Occipital lobe (tissue), 1 donor: ENCODE measurements at regions not wholly inside any gene's neighbourhood (a gene's known extent, or its start where the extent isn't known, plus 50 kb on each side); places are given as distances from the start of the nearest gene placed in this dataset.

Experiments used
- DNase-seq: peaks from one replicate; lab custom pipeline; 2025; lab: John Stamatoyannopoulos, UW

DNA sequence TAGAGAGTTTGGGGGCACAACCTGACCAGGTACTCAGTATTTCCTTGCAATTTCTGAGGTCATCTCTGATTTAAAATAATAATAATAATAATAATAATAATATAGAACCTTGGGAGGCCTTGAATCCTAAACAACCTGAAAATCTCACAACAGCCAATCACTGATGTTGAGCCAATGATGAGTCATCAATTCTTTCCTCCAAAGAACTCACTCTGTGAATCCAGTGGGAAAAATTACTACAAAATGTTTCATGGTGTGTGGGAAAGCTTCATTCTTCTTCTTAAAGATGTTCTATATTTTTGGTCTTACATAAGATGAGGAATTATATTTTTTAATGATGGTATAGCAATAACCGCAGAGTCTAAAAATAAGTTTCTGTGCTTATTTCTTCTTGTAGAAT lies 594.6 kb downstream of the EFNB2 start:
- DNase-seq: no peak

GRCh38 chr13:105937451-105937850 lies 598.0 kb downstream of the EFNB2 start:
- no peak for DNase-seq

GRCh38 chr13:105936816-105937215 lies 598.6 kb downstream of the EFNB2 start:
- no peak for DNase-seq

DNA sequence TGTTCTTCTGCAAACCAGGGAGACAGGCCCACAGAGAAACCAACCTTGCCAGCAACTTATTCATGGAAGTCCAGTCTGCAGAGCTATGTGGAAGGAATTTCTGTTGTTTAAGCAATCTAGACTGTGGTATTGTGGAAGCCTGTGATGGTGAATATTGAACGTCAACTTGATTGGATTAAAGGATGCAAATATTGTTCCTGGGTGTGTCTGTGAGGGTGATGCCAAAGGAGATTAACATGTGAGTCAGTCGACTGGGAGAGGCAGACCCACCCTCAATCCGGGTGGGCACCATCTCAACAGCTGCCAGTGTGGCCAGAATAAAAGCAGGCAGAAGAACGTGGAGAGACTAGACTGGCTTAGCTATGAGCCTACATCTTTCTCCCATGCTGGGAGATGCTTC lies 606.0 kb downstream of the EFNB2 start:
- DNase-seq: no peak

GRCh38 chr13:105928901-105929300 lies 606.6 kb downstream of the EFNB2 start:
- DNase-seq: no peak

DNA sequence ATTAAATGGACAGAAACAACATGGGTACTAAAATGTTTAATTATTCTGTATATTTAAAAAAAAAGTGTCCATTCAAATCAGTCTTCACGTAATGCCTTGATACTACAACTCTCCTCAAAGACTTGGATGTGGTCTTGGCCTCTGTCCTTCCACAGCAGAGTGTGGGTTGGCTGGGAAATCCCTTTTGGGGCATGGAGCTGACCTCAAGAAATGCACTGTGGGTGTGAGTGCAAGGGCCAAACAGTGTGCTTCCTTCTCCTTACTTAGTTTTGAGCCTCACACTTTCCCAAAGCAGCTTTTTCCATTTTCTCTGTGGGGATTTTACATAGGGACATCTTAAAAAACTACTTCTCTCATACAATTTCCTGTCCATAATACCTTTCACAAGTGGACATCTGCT lies 607.4 kb downstream of the EFNB2 start:
- no peak for DNase-seq

DNA sequence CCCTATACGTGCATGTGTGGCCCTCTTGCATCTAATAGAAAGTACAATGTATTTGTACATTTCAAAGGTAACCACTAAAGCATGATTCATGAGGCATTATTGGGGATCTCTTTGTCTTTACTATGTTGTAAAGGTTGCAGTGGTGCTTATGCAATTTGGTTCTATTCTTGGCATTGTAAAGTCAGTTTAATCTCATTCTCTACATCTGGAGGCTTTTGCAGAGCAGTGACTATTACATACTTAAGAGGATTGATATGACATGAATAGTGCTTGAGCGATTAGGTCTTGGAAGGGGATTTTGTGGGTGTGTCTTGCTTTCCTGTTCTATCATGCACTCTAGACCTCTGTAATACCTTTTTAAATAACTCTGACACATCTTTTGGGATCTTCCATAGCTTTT lies 610.0 kb downstream of the EFNB2 start:
- DNase-seq: no peak

GRCh38 chr13:105921711-105922110 lies 613.8 kb downstream of the EFNB2 start:
- no peak for DNase-seq

DNA sequence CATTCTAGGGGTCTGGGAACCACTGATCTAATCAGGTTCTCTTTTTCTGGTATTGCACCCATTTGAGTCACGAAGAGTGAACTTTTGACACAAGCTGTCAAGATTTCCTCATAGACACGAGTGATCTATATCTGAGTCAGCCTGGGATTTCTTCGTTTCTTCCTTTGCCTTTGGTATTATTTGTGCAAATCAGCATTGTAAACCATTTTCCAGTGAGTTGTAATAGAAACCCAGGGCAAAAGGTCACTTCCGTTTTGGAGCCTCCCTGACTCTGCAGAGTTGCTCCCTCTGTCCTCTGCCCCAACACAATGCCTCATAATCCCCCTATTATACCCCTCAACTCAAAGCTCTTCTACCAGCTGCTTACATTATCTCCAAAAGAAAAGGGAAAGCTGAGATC lies 615.1 kb downstream of the EFNB2 start:
- DNase-seq: no peak

GRCh38 chr13:105918842-105919741 lies 616.4 kb downstream of the EFNB2 start:
- no peak for DNase-seq

DNA sequence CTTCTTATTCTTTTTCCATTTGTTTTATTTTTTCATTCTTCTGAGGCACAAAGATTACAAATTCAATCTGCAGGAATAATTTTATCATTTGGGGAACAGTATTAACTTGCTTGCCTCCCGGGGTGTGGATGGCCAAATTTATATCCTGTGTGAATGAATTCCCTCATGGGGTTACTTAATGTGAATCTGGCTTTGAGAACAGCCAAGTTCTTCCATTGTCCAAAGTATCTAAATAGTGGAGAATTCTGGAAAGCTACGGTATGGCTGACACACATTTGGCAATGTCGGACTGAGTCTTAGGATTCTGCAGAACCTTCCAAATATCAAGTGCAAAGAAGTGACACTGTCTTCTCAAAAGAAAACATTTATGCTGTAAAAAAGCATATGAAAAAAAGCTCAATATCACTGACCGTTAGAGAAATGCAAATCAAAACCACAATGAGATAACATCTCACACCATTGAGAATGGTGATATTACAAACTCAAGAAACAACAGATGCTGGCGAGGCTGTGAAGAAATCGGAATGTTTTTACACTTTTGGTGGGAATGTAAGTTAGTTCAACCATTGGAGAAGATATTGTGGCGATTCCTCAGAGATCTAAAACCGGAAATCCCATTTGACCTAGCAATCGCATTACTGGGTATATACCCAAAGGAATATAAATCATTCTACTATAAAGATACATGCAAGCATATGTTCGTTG lies 620.2 kb downstream of the EFNB2 start:
- DNase-seq: no peak

GRCh38 chr13:105914291-105915036 lies 621.0 kb downstream of the EFNB2 start:
- DNase-seq: no peak

DNA sequence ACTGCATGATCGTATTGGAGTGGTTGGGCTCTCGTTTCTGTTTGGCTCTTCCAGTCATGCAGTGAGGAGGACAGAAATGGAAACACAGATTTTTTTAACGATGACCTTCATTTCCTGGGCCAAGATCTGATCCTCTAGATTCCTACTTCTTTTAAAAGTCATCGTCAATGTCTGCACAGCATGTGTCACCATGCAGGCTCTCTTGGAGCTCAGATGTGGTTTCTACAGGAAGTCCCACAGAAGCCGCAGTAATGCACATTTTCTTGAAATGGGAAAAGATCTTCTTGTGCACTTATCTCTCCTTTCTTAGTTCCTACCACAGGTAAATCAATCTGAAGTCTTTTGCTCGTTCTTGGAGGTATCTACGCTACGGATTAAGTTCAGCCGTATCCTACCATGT lies 626.9 kb downstream of the EFNB2 start:
- DNase-seq: no peak

- no peak for DNase-seq
These were observed 628.0 kb downstream of the EFNB2 start for GRCh38 chr13:105907319-105908019.

- DNase-seq: no peak
These were observed 628.7 kb downstream of the EFNB2 start for GRCh38 chr13:105906746-105907145.

GRCh38 chr13:105904034-105904742 lies 631.3 kb downstream of the EFNB2 start:
- no peak for DNase-seq

- no peak for DNase-seq
These were observed 633.1 kb downstream of the EFNB2 start for GRCh38 chr13:105902396-105902795.

DNA sequence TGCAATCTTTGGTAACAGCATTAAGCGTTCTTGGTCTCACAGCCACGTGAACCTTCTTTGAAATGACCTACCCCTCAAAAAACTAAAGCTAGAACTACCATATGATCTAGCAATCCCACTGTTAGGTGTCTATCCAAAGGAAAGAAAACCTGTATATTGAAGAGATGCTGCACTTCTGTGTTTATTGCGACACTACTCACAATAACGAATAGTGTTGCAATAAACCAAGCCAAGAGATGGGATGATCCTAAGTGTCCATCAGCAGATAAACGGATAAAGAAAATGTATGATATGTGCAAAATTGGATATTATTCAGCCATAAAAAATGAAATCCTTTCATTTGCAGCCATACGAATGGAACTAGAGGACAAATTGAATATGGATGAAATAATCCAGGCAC lies 637.9 kb downstream of the EFNB2 start:
- no peak for DNase-seq

GRCh38 chr13:105894697-105895096 lies 640.8 kb downstream of the EFNB2 start:
- DNase-seq: no peak

GRCh38 chr13:105890509-105890908 lies 645.0 kb downstream of the EFNB2 start:
- DNase-seq: no peak
